ENCODE measurements at regions not wholly inside any gene's neighbourhood (a gene's known extent, or its start where the extent isn't known, plus 50 kb on each side); places are given as distances from the start of the nearest gene placed in this dataset.

DNA sequence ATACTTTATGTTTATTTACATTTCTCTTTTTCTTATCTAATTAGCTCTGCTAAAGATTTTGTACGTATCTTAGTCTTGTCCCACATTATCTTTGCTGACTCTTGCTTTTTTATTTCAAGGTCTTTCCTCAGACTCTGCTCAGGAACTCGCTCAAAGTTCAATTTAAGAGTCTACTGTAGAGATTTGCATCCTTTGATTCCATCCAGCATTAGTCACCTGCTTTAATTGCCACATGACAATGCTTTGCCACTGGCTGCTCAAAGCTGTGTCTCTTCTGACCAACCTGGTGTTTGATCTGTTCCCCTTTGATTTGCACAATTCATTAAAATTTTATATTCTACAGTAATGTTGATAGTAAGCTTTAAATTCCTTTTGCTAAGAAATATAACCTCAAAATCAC lies 157.9 kb upstream of the FREM2 start:
- Mint-ChIP-seq H3K4me1 (no peaks in the 10 kb centered on the region), H3K4me3 (no peak overlapping the region), H3K36me3 (ENCODE audit: low read depth) (no peaks in the 10 kb centered on the region), H3K27ac (ENCODE audit: unreplicated experiment) (no peak overlapping the region), H3K9me3 (no peaks in the 10 kb centered on the region), H3K27me3 (ENCODE audit: low read depth) (peaks cover 5% of the 10 kb centered on the region)
- no peak for DNase-seq (ENCODE audit: low read depth, low spot score)
- TF ChIP-seq, protein P1, sequence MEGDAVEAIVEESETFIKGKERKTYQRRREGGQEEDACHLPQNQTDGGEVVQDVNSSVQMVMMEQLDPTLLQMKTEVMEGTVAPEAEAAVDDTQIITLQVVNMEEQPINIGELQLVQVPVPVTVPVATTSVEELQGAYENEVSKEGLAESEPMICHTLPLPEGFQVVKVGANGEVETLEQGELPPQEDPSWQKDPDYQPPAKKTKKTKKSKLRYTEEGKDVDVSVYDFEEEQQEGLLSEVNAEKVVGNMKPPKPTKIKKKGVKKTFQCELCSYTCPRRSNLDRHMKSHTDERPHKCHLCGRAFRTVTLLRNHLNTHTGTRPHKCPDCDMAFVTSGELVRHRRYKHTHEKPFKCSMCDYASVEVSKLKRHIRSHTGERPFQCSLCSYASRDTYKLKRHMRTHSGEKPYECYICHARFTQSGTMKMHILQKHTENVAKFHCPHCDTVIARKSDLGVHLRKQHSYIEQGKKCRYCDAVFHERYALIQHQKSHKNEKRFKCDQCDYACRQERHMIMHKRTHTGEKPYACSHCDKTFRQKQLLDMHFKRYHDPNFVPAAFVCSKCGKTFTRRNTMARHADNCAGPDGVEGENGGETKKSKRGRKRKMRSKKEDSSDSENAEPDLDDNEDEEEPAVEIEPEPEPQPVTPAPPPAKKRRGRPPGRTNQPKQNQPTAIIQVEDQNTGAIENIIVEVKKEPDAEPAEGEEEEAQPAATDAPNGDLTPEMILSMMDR (conservative IDR thresholded peaks at IDR 0.05): no peak

DNA sequence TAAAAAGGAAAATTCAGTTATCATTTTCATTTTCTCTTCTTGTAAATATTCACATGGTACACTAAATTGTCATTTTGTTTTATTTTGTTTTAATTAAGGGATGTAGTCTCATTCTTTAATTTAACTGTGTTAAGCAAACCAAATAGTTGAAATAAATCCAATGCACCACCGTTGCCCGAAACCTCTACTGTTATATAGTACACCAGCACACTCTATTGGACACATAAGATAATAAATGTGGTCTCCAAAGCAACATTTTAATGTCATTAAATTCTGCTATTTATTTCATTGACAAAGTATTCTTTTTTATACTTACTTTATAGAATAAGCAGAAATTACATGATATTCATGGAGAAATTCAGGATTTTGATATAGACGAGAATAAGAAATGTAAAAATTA lies 156.4 kb upstream of the FREM2 start:
- no peaks in the 10 kb centered on the region for H3K4me1 Mint-ChIP-seq
- H3K27me3 Mint-ChIP-seq (ENCODE audit: low read depth): peaks cover 5% of the 10 kb centered on the region
- H3K36me3 Mint-ChIP-seq (ENCODE audit: low read depth): no peaks in the 10 kb centered on the region
- no peak overlapping the region for H3K4me3 Mint-ChIP-seq
- no peak for DNase-seq (ENCODE audit: low read depth, low spot score)
- no peaks in the 10 kb centered on the region for H3K9me3 Mint-ChIP-seq
- TF ChIP-seq, protein P1 (conservative IDR thresholded peaks at IDR 0.05): peak; percentile 62
- H3K27ac Mint-ChIP-seq (ENCODE audit: unreplicated experiment): no peak overlapping the region

DNA sequence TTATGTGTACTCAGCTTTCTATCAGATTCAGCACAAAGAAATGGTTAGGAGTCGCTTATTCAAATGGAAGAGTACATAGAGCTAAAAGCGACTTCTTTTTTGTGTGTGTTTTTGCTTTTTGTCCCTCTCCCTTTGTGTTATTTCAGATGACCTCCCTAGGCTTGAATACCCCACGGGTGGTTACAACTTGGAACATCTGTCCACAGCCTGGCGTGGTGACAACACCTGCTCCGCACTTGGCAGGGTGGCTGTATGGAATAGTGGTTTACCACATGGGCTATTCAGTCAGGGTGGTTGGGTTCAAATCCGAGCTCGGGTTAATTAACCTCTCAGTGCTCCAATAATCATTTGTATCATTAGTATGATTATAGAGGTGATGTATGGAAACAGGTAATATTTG lies 151.6 kb upstream of the FREM2 start:
- Mint-ChIP-seq H3K27me3 (ENCODE audit: low read depth) (no peaks in the 10 kb centered on the region), H3K9me3 (no peaks in the 10 kb centered on the region), H3K36me3 (ENCODE audit: low read depth) (no peaks in the 10 kb centered on the region), H3K27ac (ENCODE audit: unreplicated experiment) (no peak overlapping the region), H3K4me3 (no peak overlapping the region), H3K4me1 (peaks cover 9% of the 10 kb centered on the region)
- DNase-seq (ENCODE audit: low read depth, low spot score): no peak
- TF ChIP-seq, protein P1 (conservative IDR thresholded peaks at IDR 0.05): no peak

DNA sequence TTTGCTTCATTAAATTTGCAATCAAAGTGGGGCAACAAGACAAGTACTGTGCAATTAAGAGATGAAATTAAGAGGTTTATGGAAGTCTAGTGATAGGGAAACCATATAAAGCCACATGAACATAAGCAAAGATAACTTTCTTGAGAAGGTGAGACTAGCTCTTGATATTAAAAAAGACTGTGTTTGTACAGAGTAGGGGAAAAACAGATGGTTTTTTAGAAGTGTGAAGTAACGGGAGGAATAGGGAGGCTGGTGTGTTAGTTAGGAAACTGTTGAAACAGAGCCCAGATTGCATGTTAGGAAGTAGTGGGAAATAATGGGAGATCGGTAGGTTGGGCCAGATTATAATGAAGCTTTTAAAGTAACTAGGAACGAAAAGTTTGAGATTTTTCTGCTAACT lies 149.8 kb upstream of the FREM2 start:
- H3K9me3 Mint-ChIP-seq: no peaks in the 10 kb centered on the region
- DNase-seq (ENCODE audit: low read depth, low spot score): no peak
- TF ChIP-seq, protein P1 (conservative IDR thresholded peaks at IDR 0.05): no peak
- no peaks in the 10 kb centered on the region for H3K27me3 Mint-ChIP-seq (ENCODE audit: low read depth)
- no peak overlapping the region for H3K27ac Mint-ChIP-seq (ENCODE audit: unreplicated experiment)
- peaks cover 9% of the 10 kb centered on the region for H3K4me1 Mint-ChIP-seq
- no peak overlapping the region for H3K4me3 Mint-ChIP-seq
- no peaks in the 10 kb centered on the region for H3K36me3 Mint-ChIP-seq (ENCODE audit: low read depth)

DNA sequence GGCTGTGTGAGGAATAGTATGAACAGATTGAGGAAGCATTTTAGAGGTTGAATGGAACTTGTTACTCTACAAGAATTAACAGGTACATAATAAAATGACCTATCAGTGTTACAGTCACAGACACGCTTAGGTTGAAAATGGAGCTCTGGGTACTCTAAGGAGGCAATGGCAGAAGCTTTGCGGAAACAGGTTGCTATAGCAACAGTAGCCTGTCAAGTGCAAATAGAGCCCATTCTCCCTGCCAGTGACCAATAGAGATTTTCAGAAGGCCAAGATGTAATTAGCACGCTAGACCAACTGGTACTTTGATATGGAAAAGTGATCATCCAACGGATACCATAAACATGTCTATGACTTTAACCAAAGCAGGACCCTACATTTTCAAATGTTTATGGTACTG lies 148.5 kb upstream of the FREM2 start:
- Mint-ChIP-seq H3K27ac (ENCODE audit: unreplicated experiment) (no peak overlapping the region), H3K9me3 (no peaks in the 10 kb centered on the region), H3K4me3 (no peak overlapping the region), H3K27me3 (ENCODE audit: low read depth) (no peaks in the 10 kb centered on the region), H3K36me3 (ENCODE audit: low read depth) (no peaks in the 10 kb centered on the region), H3K4me1 (peaks cover 9% of the 10 kb centered on the region)
- DNase-seq (ENCODE audit: low read depth, low spot score): no peak
- TF ChIP-seq, protein P1 (conservative IDR thresholded peaks at IDR 0.05): no peak

DNA sequence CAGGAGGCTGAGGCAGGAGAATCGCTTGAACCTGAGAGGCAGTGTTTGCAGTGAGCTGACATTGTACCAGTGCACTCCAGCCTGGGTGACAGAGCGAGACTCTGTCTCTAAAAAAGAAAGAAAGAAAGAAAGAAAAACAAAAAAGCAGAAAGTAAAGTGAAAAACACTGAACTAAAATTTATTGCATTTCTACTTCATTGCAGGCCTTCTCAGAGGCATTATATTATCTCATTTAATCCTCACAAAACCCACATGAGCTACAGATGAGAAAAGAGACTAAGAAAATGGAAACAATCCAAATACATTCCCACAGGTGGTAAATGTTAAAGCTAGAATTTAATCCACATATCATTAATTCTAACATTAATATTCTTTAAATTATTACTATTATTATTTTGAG lies 147.2 kb upstream of the FREM2 start:
- no peak overlapping the region for H3K4me3 Mint-ChIP-seq
- peaks cover 9% of the 10 kb centered on the region for H3K4me1 Mint-ChIP-seq
- no peaks in the 10 kb centered on the region for H3K27me3 Mint-ChIP-seq (ENCODE audit: low read depth)
- TF ChIP-seq, protein P1 (conservative IDR thresholded peaks at IDR 0.05): no peak
- no peak for DNase-seq (ENCODE audit: low read depth, low spot score)
- H3K27ac Mint-ChIP-seq (ENCODE audit: unreplicated experiment): no peak overlapping the region
- H3K9me3 Mint-ChIP-seq: no peaks in the 10 kb centered on the region
- no peaks in the 10 kb centered on the region for H3K36me3 Mint-ChIP-seq (ENCODE audit: low read depth)

Data from neural crest cell (in vitro differentiated cells).